ENCODE measurements at regions not wholly inside any gene's neighbourhood (a gene's known extent, or its start where the extent isn't known, plus 50 kb on each side); places are given as distances from the start of the nearest gene placed in this dataset.

DNA sequence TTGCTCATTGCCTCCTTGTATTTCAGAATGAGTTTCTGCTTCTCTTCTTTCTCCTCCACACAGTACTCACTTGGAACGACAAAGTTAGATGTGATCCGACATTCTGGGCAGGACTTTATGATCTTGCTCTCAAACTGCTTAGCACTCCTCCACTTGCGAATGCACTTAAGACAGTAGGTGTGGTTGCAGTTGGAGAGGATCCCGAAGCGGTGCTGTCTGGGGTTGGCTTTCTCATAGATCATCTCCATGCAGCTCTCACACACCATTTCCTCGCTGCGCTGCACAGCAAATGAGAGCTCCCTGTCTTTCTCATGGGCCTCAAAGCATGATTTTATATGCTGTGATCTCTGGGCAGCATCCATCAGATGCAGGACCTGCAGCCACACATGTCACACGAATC, 245.7 kb downstream of the C12orf50 start:
- DNase-seq = peak; percentile 42

DNA sequence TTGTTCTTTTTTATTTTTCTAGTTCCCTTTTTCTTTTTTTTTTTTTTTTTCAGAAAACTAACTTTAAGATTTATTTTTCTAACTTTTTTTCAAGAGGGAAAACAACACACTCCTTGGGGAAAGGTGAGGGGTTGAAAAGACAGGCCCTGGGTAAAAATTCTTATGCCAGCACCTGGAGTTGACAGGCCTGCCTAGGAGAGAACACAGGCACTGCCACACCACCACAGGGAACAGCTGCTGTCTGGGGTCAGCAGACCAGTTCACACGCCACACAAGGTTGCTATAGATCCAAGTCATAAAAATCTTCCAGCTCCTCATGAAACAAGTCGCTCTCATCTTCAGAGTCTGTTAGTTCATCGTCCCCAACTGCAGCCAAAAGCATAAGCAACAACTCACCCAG, 246.4 kb downstream of the C12orf50 start:
- DNase-seq = no peak

DNA sequence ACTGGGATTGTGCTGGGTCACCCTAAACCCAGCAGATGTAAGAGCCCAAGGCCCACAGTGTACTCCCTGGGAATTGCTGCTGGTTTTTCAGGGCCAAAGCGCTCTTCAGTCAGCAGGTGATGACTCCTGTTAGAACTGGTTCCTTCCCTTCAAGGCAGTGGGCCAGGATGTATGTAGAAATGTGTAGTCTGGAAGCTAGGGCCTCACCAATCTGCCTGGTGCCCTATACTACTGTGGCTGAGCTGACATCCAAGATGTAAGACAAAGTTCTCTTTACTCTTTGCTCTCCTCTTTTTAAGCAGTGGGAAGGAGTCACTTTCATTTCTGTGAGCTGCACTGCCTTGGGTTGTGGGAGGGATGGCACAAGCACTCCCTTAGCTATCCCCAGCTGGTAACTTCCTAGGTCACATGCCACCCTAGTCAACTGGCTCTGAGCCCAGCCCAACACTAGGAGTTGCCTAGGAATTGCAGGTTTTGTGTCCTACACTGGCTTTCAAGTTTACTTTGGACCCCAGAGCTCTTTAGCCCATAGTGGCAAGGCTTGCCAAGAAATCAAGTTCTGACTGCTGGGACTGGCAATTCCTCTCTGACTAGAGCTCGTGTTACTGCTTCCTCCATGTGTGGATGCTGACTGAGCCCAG, 249.2 kb downstream of the C12orf50 start:
- DNase-seq = no peak

- no peak for DNase-seq
Measured at GRCh38 chr12:87779016-87779415, 250.2 kb downstream of the C12orf50 start.

GRCh38 chr12:87778065-87778464, 251.1 kb downstream of the C12orf50 start:
- no peak for DNase-seq

DNA sequence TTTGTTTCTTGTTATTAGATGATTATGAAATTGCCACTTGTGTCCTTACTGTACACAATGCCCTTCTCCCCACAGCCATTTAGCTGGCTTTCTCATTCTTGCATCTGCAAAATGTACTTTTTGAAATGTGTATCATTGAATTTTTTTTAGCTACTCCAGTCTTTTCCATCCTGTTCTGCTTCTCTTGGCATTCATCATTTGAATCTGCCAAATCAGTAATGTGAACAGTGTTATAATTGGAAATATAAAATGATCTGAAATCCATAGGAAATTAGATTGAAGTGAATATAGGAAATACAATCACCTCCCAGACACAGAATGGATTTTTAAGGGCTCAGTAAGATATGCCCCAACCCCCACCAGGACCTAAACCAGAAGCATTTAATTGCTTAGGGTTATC, 253.4 kb downstream of the C12orf50 start:
- no peak for DNase-seq

DNA sequence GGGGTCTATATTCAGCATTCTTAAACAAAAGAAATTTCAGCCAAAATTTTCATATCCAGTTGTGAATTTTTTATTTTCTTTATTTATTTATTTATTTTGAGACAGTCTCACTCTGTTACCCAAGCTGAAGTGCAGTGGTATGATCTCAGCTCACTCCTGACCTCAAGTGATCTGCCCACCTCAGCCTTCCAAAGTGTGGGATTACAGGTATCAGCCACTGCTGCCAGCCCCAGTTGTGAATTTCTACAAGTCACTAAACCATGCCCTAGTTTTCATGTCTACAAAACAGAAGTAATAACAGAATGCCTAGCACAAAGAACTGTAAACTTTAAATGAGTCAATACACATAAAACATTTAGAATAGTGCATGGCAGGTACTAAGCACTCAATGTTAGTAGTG, 254.2 kb downstream of the C12orf50 start:
- no peak for DNase-seq

GRCh38 chr12:87772401-87772800, 256.8 kb downstream of the C12orf50 start:
- no peak for DNase-seq

DNA sequence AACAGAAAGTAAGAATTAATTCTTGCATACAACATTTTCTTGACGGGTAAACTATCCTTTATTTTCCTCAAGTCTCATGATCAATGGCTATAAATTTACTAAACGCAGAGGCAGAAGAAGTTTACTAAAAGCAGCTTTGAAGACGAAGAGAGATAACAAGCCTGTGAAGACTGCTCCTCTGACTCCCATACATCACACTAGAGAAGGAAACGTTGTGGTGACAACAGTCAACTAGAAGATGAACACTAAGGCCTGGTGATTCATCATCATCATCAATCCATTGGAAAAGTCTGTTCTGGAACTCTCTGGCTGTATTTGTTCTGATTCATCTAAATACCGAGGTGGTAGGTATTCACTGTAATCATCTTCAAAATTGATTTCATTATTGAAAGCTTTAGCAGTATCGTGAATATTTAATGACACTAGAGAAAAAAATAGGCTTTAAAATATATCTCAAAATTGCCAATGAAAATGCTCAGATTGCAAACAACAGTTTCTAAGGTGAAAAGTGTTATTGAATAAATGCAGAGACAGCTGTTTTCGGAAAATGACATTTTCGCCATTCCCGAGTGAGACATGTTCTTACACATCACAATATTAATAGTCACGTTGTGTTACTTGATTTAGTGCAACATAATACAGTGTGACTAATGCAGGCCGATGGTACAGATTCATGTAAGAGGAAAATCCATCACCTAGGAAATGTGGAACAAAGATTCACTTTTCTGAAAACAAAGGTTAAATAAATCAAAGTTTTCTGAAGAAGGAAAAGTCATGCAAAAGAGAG, 260.5 kb downstream of the C12orf50 start:
- DNase-seq = no peak

- no peak for DNase-seq
Measured at GRCh38 chr12:87766044-87766443, 263.2 kb downstream of the C12orf50 start.

DNA sequence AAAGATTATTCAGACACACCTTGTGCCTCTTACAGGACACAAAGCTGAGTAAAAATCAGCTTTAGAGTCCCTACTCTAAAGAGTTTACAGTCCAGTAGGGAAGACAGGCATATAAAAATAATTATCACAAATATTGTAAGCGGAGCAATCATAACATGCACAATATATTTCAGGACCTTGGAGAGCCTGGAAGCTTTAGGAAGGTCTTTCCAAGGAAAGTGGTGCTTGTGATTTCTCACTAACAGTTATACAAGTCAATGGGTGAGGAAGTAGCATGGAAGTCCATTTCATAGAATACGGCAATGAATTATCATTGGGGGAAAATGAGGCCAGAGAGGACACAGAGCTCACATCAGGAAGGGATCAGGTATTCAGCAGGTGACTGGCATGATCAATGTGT, 268.3 kb downstream of the C12orf50 start:
- DNase-seq = no peak

DNA sequence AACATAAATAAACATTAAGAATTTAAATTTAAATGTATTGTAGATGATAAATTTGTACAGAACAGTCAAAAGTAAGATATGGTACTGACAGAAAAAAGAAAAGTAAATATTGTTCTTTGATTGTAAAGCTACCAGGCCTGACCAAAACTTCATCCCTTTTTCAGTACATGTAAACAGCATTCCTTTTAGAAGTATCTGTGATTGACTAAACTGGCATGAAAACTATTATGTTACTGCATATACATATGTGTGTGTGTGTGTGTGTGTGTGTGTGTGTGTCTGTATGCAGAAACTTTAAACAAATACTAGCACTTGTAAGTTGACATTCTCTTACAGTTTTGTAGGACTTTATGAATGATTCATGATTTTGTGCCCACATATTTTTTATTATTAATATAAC, 270.9 kb downstream of the C12orf50 start:
- no peak for DNase-seq

DNA sequence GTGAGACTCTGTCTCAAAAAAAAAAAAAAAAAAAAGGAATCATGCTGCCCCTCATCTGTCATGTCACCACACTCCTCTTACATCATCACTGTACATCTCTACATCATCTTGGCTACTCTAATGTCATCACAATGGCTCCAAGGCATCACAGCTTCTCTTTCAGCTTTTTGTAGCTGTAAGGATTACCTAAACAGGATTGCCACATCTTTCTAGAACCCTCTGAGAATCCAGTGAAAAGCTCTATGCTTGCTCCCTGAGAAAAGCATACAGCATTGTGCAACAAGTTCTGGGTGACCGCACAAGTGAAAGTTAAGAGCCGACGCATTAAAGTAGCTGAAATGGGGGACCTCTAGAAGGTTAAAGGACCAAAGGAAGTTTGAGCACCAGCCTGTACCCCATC, 272.5 kb downstream of the C12orf50 start:
- DNase-seq = no peak

DNA sequence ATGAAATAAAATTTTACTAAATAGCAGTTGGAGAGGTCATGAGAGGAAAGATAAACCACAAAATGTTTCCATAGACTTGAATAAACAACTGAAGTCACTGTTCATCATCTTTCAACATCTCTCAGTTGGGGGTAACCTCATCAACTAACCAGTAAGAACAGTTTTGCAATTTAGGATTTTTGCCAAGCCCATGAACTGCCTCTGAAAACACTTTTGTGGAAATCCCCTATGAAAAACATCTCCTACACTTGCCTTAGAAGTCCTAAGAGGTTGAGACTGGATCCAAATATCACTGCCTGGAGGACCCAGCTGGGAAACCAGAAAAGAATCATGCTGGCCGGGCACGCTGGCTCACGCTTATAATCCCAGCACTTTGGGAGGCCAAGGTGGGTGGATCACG, 273.1 kb downstream of the C12orf50 start:
- no peak for DNase-seq

DNA sequence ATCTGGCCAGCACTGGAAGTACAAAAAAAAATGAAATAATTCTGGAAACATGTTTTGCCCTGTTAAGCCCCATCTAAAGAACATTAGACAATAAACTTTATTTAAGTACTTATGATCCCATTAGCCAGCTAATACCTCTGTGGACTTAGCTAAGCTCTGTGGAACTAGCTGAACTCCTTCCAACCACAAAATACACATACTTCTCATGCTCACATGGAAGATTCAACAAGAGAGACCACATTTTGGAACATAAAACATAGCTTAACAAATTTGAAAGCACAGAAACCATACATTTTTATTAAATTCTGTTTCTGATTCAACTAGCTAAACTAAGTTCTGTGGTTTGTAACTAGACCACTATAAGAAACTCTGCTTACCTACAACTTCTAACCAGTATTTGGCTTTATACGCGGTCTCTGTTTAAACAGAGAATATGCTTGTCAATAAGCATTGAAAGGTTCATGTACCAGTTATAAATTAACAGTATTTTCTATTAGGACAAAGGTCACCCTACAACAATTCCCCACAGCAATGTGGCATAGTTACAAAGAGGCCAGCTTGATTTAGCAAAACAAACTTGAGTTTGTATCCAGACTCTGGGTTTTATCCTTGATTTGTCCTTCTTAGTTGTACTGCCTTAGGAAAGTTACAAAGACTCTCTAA, 300.1 kb downstream of the C12orf50 start:
- no peak for DNase-seq

DNA sequence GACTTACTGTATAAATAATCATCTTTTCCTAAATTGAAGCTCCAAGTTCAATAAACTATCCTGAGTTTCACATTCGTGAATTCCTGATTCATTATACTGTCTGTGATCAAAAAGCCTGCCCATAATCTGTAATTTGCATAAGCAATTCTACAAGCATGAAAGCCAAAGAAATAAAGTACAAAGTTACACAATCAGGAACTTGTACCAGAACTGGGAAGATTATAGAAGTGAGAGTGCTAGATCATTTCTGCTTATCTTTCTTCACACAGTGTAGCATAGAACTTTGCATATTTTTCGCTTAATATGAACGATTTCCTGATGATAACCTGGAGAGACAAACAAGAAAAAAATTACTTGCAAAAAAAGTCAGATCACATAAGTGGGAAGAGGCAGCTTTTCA, 308.2 kb downstream of the C12orf50 start:
- no peak for DNase-seq

DNA sequence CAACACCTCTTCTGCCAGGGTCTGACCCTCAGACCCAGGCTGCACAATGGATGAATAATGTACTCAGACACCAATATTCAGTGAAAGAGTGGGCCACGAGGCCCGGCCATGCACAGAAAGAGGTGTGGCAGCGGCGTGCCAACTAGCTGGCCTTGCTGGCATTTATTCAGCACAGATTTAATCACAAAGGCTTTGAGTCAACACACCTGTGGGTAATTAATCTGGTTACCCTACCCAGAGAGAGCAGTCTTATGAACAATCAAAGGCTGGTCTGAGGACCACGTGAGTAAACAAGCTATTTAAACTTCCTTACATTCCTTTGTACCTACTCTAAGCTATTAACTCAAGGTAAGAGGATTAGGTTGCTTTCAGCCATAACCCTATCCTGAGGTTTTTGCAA, 324.8 kb downstream of the C12orf50 start:
- DNase-seq = no peak

DNA sequence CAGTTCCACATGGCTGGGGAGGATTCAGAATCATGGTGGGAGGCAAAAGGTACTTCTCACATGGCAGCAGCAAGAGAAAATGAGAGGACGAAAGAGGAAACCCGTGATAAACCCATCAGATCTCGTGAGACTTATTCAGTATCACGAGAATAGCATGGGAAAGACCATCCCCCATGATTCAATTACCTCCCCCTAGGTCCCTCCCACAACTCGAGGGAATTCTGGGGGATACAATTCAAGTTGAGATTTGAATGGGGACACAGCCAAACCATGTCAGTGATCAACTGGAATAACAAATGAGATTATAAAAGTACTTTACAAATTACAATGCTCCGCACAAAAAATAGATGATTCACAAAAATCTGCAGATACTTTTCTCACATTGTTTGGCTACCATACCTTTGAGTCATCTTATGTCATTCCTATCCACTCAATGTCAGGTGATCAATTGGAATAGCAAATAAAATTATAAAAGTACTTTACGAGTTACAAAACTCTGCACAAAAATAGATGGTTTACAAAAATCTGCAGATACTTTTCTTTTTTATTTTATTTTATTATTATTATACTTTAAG, 338.9 kb downstream of the C12orf50 start:
- DNase-seq = no peak

DNA sequence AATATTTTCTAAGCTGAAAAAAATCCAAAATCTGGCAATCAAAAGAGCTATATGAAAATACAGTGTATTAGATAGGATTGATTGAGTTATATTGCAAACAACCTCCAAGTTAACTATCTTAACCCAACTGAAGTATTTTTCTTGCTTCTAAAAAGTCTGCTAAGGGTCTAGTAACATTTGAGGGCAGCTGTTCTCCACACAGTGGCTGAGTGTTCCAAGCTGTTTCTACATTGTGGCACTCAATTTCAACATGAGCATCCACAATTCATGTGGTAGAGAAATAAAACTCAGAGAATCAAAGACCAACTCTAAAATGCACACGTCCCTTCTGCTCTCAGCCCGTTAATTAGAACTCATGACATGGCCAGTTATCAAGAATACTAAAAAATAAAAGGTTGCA, 340.0 kb downstream of the C12orf50 start:
- no peak for DNase-seq

GRCh38 chr12:87687362-87687761, 341.8 kb downstream of the C12orf50 start:
- DNase-seq = no peak

GRCh38 chr12:87685696-87686095, 343.5 kb downstream of the C12orf50 start:
- no peak for DNase-seq

- DNase-seq = no peak
Measured at GRCh38 chr12:87679251-87679650, 349.9 kb downstream of the C12orf50 start.

DNA sequence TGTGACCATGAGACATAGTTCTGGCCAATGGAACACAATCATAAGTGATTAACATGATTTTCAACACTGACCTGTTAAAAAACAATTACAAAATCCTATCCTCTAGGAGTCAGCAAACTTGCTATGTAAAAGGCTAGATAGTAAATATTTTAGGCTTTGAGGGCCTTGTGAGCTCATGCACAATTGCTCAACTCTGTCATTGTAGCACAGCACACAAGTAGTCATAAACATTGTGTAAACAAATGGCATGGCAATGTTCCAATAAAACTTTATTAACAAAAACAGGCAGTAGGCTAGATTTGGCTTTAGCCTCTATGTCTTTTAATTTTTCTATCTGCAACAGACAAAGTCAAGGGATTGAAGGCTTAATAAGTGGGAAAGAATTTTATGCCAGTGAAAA, 350.7 kb downstream of the C12orf50 start:
- DNase-seq = no peak

DNA sequence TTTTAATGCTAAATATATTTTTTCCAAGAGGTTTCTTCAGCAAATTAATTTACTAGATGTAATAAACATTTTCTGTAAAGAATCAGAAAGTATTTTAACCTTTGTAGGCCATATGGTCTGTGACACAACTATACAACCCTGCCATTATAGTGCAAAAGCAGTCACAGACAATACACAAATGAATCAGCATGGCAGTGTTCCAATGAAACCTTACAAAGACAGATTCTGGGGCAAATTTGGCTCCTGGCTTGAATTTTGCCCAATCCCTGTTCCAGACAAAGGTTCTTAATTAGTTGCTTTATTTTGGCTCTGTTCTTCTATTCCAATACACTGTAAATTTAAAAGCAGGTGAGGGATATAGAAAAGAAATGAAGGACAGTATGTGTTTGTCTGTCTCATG, 352.5 kb downstream of the C12orf50 start:
- no peak for DNase-seq
